Lung (tissue), 11 donors: ENCODE measurements at regions not wholly inside any gene's neighbourhood (a gene's known extent, or its start where the extent isn't known, plus 50 kb on each side); places are given as distances from the start of the nearest gene placed in this dataset.

Source experiments
- ATAC-seq: fragments of 200-7000 bp; cut with Tn5 transposase; one replicate; pipeline ENCODE4 v1.9.1; 2020; ENCODE audit warnings: moderate number of reproducible peaks; ENCODE audit not compliant: insufficient read depth, low FRiP score
- DNase-seq, 3 donors: peaks; one replicate each; pipeline ENCODE4 v3.0.0-alpha.2; 2013 to 2017
- H3K27ac ChIP-seq, 2 donors: one replicate each; pipeline ENCODE4 v1.5.1; 2013; ENCODE audit warnings: mild to moderate bottlenecking in 2 of 2, moderate library complexity in 2 of 2, control low read depth in 1 of 2, inconsistent platforms in 1 of 2, low read depth in 1 of 2, low read length in 1 of 2
- H3K27me3 ChIP-seq, 3 donors: one replicate each; pipeline ENCODE4 v1.5.1; 2013; ENCODE audit warnings: low read length in 2 of 3; ENCODE audit not compliant: control insufficient read depth in 3 of 3, insufficient read depth in 3 of 3
- H3K36me3 ChIP-seq, 4 donors: one replicate each; pipeline ENCODE4 v1.5.1; 2013; ENCODE audit warnings: low read length in 4 of 4, mild to moderate bottlenecking in 1 of 4, moderate library complexity in 1 of 4; ENCODE audit not compliant: control insufficient read depth in 4 of 4, insufficient read depth in 4 of 4
- H3K4me1 ChIP-seq, 5 donors: one replicate each; pipeline ENCODE4 v1.5.1; 2013; ENCODE audit warnings: low read length in 5 of 5, mild to moderate bottlenecking in 2 of 5, moderate library complexity in 1 of 5; ENCODE audit not compliant: control insufficient read depth in 5 of 5, insufficient read depth in 5 of 5
- H3K4me3 ChIP-seq: one replicate; pipeline ENCODE4 v1.5.1; 2013; ENCODE audit warnings: mild to moderate bottlenecking, control low read depth, moderate library complexity
- H3K9ac ChIP-seq, 2 donors: one replicate each; pipeline ENCODE4 v1.5.1; 2013; ENCODE audit warnings: low read length in 2 of 2, control low read depth in 1 of 2; ENCODE audit not compliant: insufficient read depth in 1 of 2
- H3K9me3 ChIP-seq, 4 donors: one replicate each; pipeline ENCODE4 v1.5.1; 2013; ENCODE audit warnings: low read length in 3 of 4, mild to moderate bottlenecking in 1 of 4, moderate library complexity in 1 of 4; ENCODE audit not compliant: control insufficient read depth in 4 of 4, insufficient read depth in 3 of 4
- WGBS, 2 donors: extraction: QIAGEN DNeasy Blood & Tissue Kit; methylation state at CpG; one replicate each; pipeline ENCODE4 v1.1.7; 2013; 5-methylcytosine and 5-hydroxymethylcytosine counted together
- TF ChIP-seq, protein P1 (sequence below): IDR thresholded peaks from 2 replicates; pipeline ENCODE4 v1.5.1; 2012; ENCODE audit warnings: mild to moderate bottlenecking; ENCODE audit errors: control extremely low read depth, extremely low read depth
- donor health status: control.
- donor health status: control.
- donor health status: Bipolar disorder and iron deficiency.
- donor health status: healthy.
- donor health status: DM: yes; HTN: yes; CAD: no.

DNA sequence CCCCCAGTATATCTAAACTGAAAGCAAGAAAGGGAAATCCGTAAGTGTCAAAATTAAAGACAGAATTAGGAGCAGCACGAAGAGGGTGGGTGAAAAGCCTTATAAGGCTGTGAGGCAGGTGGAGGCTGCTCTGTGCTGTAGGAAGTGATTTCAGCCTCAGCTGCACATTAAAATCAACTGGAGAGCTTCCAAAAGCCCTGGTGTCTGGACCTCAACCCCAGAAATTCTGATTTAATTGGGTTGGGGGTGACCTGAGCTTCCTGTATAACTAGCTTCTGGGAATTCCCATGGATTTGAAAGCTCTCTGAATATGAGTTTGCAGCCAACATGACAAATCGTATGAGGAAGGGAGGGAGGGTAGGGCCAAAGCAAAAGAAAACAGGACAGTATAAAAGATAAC, 242.4 kb upstream of the TMTC4 start:
- no peaks in the 10 kb centered on the region for H3K9me3 ChIP-seq
- H3K27me3 ChIP-seq, result no peaks in the 10 kb centered on the region
- H3K36me3 ChIP-seq, result no peaks in the 10 kb centered on the region
- no peak overlapping the region for H3K9ac ChIP-seq
- WGBS, 2 donors, result 70 to 85% methylated on average over 3 of the region's 3 CpGs
- ATAC-seq, result no peak
- H3K27ac ChIP-seq, result no peak overlapping the region
- no peaks in the 10 kb centered on the region for H3K4me1 ChIP-seq
- no peak overlapping the region for H3K4me3 ChIP-seq
- no peak for DNase-seq
- TF ChIP-seq, protein P1, sequence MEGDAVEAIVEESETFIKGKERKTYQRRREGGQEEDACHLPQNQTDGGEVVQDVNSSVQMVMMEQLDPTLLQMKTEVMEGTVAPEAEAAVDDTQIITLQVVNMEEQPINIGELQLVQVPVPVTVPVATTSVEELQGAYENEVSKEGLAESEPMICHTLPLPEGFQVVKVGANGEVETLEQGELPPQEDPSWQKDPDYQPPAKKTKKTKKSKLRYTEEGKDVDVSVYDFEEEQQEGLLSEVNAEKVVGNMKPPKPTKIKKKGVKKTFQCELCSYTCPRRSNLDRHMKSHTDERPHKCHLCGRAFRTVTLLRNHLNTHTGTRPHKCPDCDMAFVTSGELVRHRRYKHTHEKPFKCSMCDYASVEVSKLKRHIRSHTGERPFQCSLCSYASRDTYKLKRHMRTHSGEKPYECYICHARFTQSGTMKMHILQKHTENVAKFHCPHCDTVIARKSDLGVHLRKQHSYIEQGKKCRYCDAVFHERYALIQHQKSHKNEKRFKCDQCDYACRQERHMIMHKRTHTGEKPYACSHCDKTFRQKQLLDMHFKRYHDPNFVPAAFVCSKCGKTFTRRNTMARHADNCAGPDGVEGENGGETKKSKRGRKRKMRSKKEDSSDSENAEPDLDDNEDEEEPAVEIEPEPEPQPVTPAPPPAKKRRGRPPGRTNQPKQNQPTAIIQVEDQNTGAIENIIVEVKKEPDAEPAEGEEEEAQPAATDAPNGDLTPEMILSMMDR, result no peak

DNA sequence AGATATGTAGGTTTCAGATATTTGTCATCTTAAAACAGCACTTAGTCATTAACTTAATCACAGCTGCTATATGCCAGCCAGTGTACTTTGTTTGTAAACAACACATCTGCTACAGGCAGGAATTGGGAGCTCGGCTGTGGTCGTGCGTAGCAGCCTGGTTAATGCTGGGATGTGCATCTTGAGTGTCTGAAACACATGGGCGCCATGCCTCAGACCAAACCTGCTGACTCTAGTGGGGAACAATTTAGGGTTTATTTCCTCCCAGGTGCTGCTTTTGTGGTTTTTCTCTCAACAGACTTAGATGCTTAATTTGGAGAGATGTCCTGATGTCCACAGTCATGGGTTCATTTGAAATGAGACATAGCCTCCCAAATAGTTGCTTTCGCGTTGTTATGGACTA, 238.5 kb upstream of the TMTC4 start:
- TF ChIP-seq, protein P1, result no peak
- Histone ChIP-seq H3K27me3 (no peaks in the 10 kb centered on the region), H3K36me3 (no peaks in the 10 kb centered on the region), H3K4me1 (no peaks in the 10 kb centered on the region), H3K9me3 (no peaks in the 10 kb centered on the region), H3K9ac (no peak overlapping the region), H3K4me3 (no peak overlapping the region), H3K27ac (no peak overlapping the region)
- ATAC-seq (no peak), DNase-seq (no peak)
- 69% methylated on average over 6 of the region's 6 CpGs for WGBS, 2 donors

DNA sequence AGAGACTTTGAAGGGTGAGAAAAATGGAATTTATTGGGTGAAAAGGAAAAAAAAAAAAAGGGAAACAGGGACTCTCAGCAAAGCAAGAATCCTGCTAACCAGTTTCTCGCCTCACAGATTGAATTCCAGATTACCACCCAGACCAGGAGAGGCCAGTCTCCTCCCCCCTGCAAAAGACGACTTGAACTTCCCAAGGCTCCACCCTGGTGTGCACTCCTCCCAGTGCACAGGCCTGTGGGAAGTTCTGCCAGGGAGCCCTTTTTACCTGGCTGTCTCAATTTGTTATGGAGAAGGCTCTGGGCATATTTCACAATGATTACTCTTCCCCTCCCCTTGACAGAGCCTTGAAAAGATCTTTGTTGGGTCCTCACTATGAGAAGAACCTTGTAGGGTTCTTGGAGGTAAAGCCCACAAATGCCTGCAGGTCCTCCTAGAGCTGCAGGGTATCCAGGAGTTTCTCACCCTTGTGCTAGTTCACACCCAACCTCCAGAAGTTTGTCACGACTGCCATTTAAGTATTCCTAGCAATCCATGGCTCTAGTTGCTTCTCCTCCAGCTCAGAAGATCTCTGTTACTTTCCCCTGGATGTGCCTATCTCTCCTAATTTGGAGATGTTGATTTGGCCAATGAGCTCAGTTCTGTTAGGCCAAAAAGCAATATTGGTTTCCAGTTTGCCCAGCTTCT, 229.8 kb upstream of the TMTC4 start:
- 48 to 59% methylated on average over 3 of the region's 3 CpGs for WGBS, 2 donors
- DNase-seq, result no peak
- Histone ChIP-seq H3K27ac (no peak overlapping the region), H3K27me3 (no peaks in the 10 kb centered on the region), H3K4me1 (no peaks in the 10 kb centered on the region), H3K9ac (no peak overlapping the region), H3K36me3 (no peaks in the 10 kb centered on the region), H3K4me3 (no peak overlapping the region), H3K9me3 (peaks cover 0 to 2% (median 0%) of the 10 kb centered on the region in 4 donors)
- TF ChIP-seq, protein P1, result no peak
- ATAC-seq, result no peak
